K562 (cell line): ENCODE measurements at regions not wholly inside any gene's neighbourhood (a gene's known extent, or its start where the extent isn't known, plus 50 kb on each side); places are given as distances from the start of the nearest gene placed in this dataset.

Source experiments
- ATAC-seq: fragments of 200-7000 bp; cut with Tn5 transposase; 3 replicates; pipeline ENCODE4 v1.9.1; 2020; ENCODE audit warnings: moderate library complexity
- BruUV-seq: library from RNA; stranded (reverse); fragments of 400-500 nt; replicated peaks from 2 replicates; lab custom pipeline; 2021; lab: Mats Ljungman, UMichigan
- CTCF ChIA-PET: fragments of 300-600 bp; formaldehyde crosslinking; extraction: SDS; loops from one replicate; lab custom pipeline; 2021; ENCODE audit warnings: low intra/inter-chr PET ratio; lab: Yijun Ruan, JAX
- POLR2A ChIA-PET: fragments of 300-600, 350-650 bp; sonication (Branson Sonifier 250); formaldehyde crosslinking; extraction: SDS; loops from one replicate; lab custom pipeline; 2021; ENCODE audit warnings: antibody characterized with exemption, inconsistent platforms; lab: Yijun Ruan, JAX
- DNase-seq, 4 experiments: peaks; one replicate each; pipeline versions ENCODE4 v3.0.0 to v3.0.0-alpha.2; 2011 to 2018; ENCODE audit warnings: low spot score in 3 of 4, mixed read lengths in 3 of 4; ENCODE audit errors: extremely low read depth in 1 of 4
- FAIRE-seq: peaks from 2 replicates; lab custom pipeline; 2011; peaks lifted over from hg19 to GRCh38; lab: Jason Lieb, UNC
- H2AFZ ChIP-seq: 2 replicates; pipeline ENCODE4 v1.6.0; 2011; ENCODE audit warnings: low read depth, low read length, control low read depth, inconsistent platforms
- H3K27ac ChIP-seq: fragments of 200-600 bp; 3 replicates; pipeline ENCODE4 v1.8.0; 2011; ENCODE audit warnings: low read depth, mild to moderate bottlenecking, control low read depth, inconsistent platforms, low read length, moderate library complexity, mixed read lengths; ENCODE audit errors: extremely low read depth
- H3K27me3 ChIP-seq, 2 experiments: fragments of 300-600 bp in 1 of 2; 2 replicates in 1 of 2; 3 replicates in 1 of 2; pipeline versions ENCODE4 v1.6.0 to v1.8.0; 2011; ENCODE audit warnings: inconsistent platforms in 2 of 2, low read length in 2 of 2, mild to moderate bottlenecking in 1 of 2, mixed read lengths in 1 of 2, moderate library complexity in 1 of 2; ENCODE audit not compliant: control insufficient read depth in 2 of 2, insufficient read depth in 2 of 2
- H3K36me3 ChIP-seq: fragments of 300-600 bp; 3 replicates; pipeline ENCODE4 v1.8.0; 2011; ENCODE audit warnings: mild to moderate bottlenecking, low read length, inconsistent platforms; ENCODE audit not compliant: control insufficient read depth, insufficient read depth
- H3K4me1 ChIP-seq, 2 experiments: fragments of 200-600 bp in 1 of 2; replicated peaks in 1 of 2; 2 replicates in 1 of 2; 3 replicates in 1 of 2; pipeline versions ENCODE4 v1.5.1 to v1.8.0; 2011; ENCODE audit warnings: inconsistent platforms in 2 of 2, low read length in 2 of 2, mild to moderate bottlenecking in 1 of 2, mixed read lengths in 1 of 2, moderate library complexity in 1 of 2; ENCODE audit not compliant: control insufficient read depth in 2 of 2, insufficient read depth in 2 of 2
- H3K4me2 ChIP-seq: 2 replicates; pipeline ENCODE4 v1.6.1; 2011; ENCODE audit warnings: low read length, control low read depth, inconsistent platforms, mixed read lengths; ENCODE audit not compliant: insufficient read depth
- H3K4me3 ChIP-seq: fragments of 200-600 bp; sonication (generic), shearing (Covaris generic); 2 replicates; pipeline ENCODE4 v1.5.1; 2016; ENCODE audit warnings: control low read depth, inconsistent platforms
- H3K79me2 ChIP-seq: fragments of 200-600 bp; 3 replicates; pipeline ENCODE4 v1.8.0; 2011; ENCODE audit warnings: low read length, inconsistent platforms; ENCODE audit not compliant: control insufficient read depth, insufficient read depth
- H3K9ac ChIP-seq, 2 experiments: 2 replicates each; pipeline versions ENCODE4 v1.6.0 to v1.6.1; 2011; ENCODE audit warnings: low read depth in 2 of 2, low read length in 2 of 2, control low read depth in 1 of 2, inconsistent platforms in 1 of 2, mild to moderate bottlenecking in 1 of 2, mixed read lengths in 1 of 2; ENCODE audit not compliant: insufficient read depth in 1 of 2
- H3K9me1 ChIP-seq: one replicate; pipeline ENCODE4 v1.6.0; 2011; ENCODE audit warnings: inconsistent platforms, mild to moderate bottlenecking, low read length, moderate library complexity; ENCODE audit not compliant: control insufficient read depth, insufficient read depth
- H3K9me3 ChIP-seq: replicated peaks from 2 replicates; pipeline ENCODE4 v1.5.1; 2011; ENCODE audit warnings: low read depth, low read length, inconsistent platforms; ENCODE audit not compliant: control insufficient read depth, insufficient read depth
- H4K20me1 ChIP-seq: replicated peaks from 2 replicates; pipeline ENCODE4 v1.6.1; 2011; ENCODE audit warnings: low read length, inconsistent platforms, mixed read lengths; ENCODE audit not compliant: control insufficient read depth, insufficient read depth
- CXXC5 ChIP-seq: fragments of 250-450 bp; sonication (Bioruptor Pico); IDR thresholded peaks from 2 replicates; pipeline ENCODE4 v1.8.0; 2022; ENCODE audit warnings: inconsistent platforms, mild to moderate bottlenecking, moderate library complexity
- E2F1 ChIP-seq: sonication (generic); formaldehyde crosslinking; IDR thresholded peaks from 2 replicates; pipeline ENCODE4 v1.8.1; 2023; ENCODE audit warnings: mild to moderate bottlenecking, missing genetic modification reagents, moderate library complexity
- FOXA3 ChIP-seq, 2 experiments: fragments of 450-650 bp in 1 of 2; sonication (generic) in 1 of 2; formaldehyde crosslinking; IDR thresholded peaks in 1 of 2; conservative IDR thresholded peaks in 1 of 2; 2 replicates each; pipeline versions ENCODE4 v1.4.0 to v1.8.0; 2020 to 2022; ENCODE audit warnings: mild to moderate bottlenecking in 2 of 2, missing genetic modification reagents in 1 of 2
- HOMEZ ChIP-seq: fragments of 250-450 bp; sonication (Bioruptor Pico); IDR thresholded peaks from 2 replicates; pipeline ENCODE4 v1.4.0; 2020; ENCODE audit warnings: mild to moderate bottlenecking, moderate library complexity
- MLLT1 ChIP-seq, 2 experiments: fragments of 450-650 bp; IDR thresholded peaks; 2 replicates each; pipeline ENCODE4 v1.6.1; 2016
- MTF1 ChIP-seq: fragments of 250-450 bp; sonication (Bioruptor Pico); IDR thresholded peaks from 2 replicates; pipeline ENCODE4 v1.9.0; 2021; ENCODE audit warnings: moderate library complexity, mild to moderate bottlenecking, inconsistent platforms, borderline replicate concordance
- MYNN ChIP-seq, 2 experiments: sonication (generic); formaldehyde crosslinking in 1 of 2; IDR thresholded peaks; 2 replicates each; pipeline versions ENCODE4 v1.5.0 to v1.6.1; 2016 to 2020; ENCODE audit warnings: antibody characterized with exemption in 1 of 2, missing genetic modification reagents in 1 of 2
- NCOA6 ChIP-seq: fragments of 450-650 bp; IDR thresholded peaks from 2 replicates; pipeline ENCODE4 v1.6.1; 2017; ENCODE audit warnings: mild to moderate bottlenecking
- NFIC ChIP-seq: fragments of 450-650 bp; IDR thresholded peaks from 2 replicates; pipeline ENCODE4 v1.6.1; 2017; ENCODE audit warnings: mild to moderate bottlenecking, inconsistent platforms
- PRPF4 ChIP-seq: fragments of 200-400 bp; formaldehyde crosslinking; IDR thresholded peaks from one replicate; pipeline ENCODE4 v1.6.1; 2017; ENCODE audit warnings: low read length, low read depth, mild to moderate bottlenecking; ENCODE audit not compliant: insufficient read depth, poor library complexity, severe bottlenecking
- SRSF1 ChIP-seq: fragments of 200-400 bp; formaldehyde crosslinking; IDR thresholded peaks from 2 replicates; pipeline ENCODE4 v1.6.1; 2017; ENCODE audit warnings: mild to moderate bottlenecking, low read depth, low read length, moderate library complexity
- TCF15 ChIP-seq: fragments of 250-450 bp; sonication (Bioruptor Pico); IDR thresholded peaks from 2 replicates; pipeline ENCODE4 v1.8.0; 2022; ENCODE audit warnings: moderate library complexity, mild to moderate bottlenecking, inconsistent platforms
- TEAD2 ChIP-seq: fragments of 450-650 bp; IDR thresholded peaks from 2 replicates; pipeline ENCODE4 v1.6.1; 2016; ENCODE audit warnings: missing genetic modification characterization, control low read depth, missing compliant biosample characterization
- TRIM28 ChIP-seq: fragments of 450-650 bp; IDR thresholded peaks from 2 replicates; pipeline ENCODE4 v1.6.1; 2017
- WHSC1 ChIP-seq: IDR thresholded peaks from one replicate; pipeline ENCODE4 v1.6.1; 2012; ENCODE audit warnings: low read length, control low read depth, inconsistent platforms
- WGBS: fragments of 100-300 bp; shearing (Covaris generic); methylation state at CpG from one replicate; pipeline ENCODE4 v1.1.6; 2016; ENCODE audit warnings: low coverage, mixed read lengths; ENCODE audit not compliant: insufficient coverage; ENCODE audit errors: missing lambda C conversion rate; 5-methylcytosine and 5-hydroxymethylcytosine counted together
- in situ Hi-C: fragments of 300-500 bp; cut with MboI; formaldehyde crosslinking; loops from 4 replicates; pipeline ENCODE4 v1.15.0; 2018; ENCODE audit warnings: inconsistent platforms, mixed read lengths
- intact Hi-C: fragments of 100-400 bp; cut with micrococcal nuclease; formaldehyde crosslinking; loops from 2 replicates; pipeline ENCODE4 v1.14.2; 2022

- no peak overlapping the region for H3K27ac ChIP-seq
- H3K4me2 ChIP-seq, result no peak overlapping the region
- H3K9me3 ChIP-seq, result no peaks in the 10 kb centered on the region
- no peaks in the 10 kb centered on the region for H3K79me2 ChIP-seq
- H3K9ac ChIP-seq, result no peak overlapping the region
- DNase-seq (no peak), FAIRE-seq (no peak), ATAC-seq (no peak)
- ChIA-PET CTCF (no interaction called here), POLR2A (interaction anchor here (0.6 to 1.0 kb wide), 2 partner anchors 9 to 23 kb away, joined by 3 read pairs; no protein-coding TSS in a partner anchor)
- H4K20me1 ChIP-seq, result no peaks in the 10 kb centered on the region
- no TSS peak for BruUV-seq
- no peaks in the 10 kb centered on the region for H3K9me1 ChIP-seq
- H3K27me3 ChIP-seq, result no peaks in the 10 kb centered on the region
- H3K36me3 ChIP-seq, result no peaks in the 10 kb centered on the region
- H3K4me3 ChIP-seq, result no peak overlapping the region
- 0% methylated on average over 2 of the region's 2 CpGs for WGBS
- in situ Hi-C loops (no loop called here), intact Hi-C loops (no loop called here)
- no peak overlapping the region for H2AFZ ChIP-seq
- H3K4me1 ChIP-seq, result no peaks in the 10 kb centered on the region
- TF ChIP-seq E2F1 (CRISPR knock-in tag) (no peak), MLLT1 (IDR thresholded peaks at IDR 0.05) (no peak), CXXC5 (CRISPR knock-in tag) (no peak), TEAD2 (tag) (no peak), WHSC1 (no peak), TRIM28 (no peak), FOXA3 (CRISPR knock-in tag; conservative IDR thresholded peaks at IDR 0.05 in 1 of 2, IDR thresholded peaks at IDR 0.05 in 1 of 2) (no peak), SRSF1 (no peak), TCF15 (CRISPR knock-in tag) (no peak), HOMEZ (CRISPR knock-in tag) (no peak), MYNN (IDR thresholded peaks at IDR 0.05) (no peak), MYNN (CRISPR knock-in tag; IDR thresholded peaks at IDR 0.05) (no peak), MTF1 (CRISPR knock-in tag) (no peak), NCOA6 (no peak), NFIC (no peak), PRPF4 (no peak)
These were observed 416.1 kb downstream of the ATP23 start for GRCh38 chr12:58357511-58357910.
